SK-N-SH treated with all-trans-retinoic acid at 6 μM for 48 hours (cell line): ENCODE measurements at regions not wholly inside any gene's neighbourhood (a gene's known extent, or its start where the extent isn't known, plus 50 kb on each side); places are given as distances from the start of the nearest gene placed in this dataset.

ENCODE experiments used
- ARNTL ChIP-seq: fragments of 450-650 bp; formaldehyde crosslinking; IDR thresholded peaks from 2 replicates; pipeline ENCODE4 v1.5.0; 2020; ENCODE audit warnings: low read depth, mild to moderate bottlenecking, moderate library complexity, borderline replicate concordance
- ESRRG ChIP-seq: fragments of 250-450 bp; sonication (Bioruptor Pico); IDR thresholded peaks from 2 replicates; pipeline ENCODE4 v1.6.1; 2021; ENCODE audit warnings: mild to moderate bottlenecking
- PPARA ChIP-seq: fragments of 250-450 bp; sonication (Bioruptor Pico); IDR thresholded peaks from 2 replicates; pipeline ENCODE4 v1.5.0; 2020; ENCODE audit warnings: mild to moderate bottlenecking, borderline replicate concordance
- TOX ChIP-seq: fragments of 250-450 bp; sonication (Bioruptor Pico); IDR thresholded peaks from 2 replicates; pipeline ENCODE4 v1.8.0; 2021; ENCODE audit warnings: mild to moderate bottlenecking, moderate library complexity, borderline replicate concordance
- ZC3H10 ChIP-seq: fragments of 250-450 bp; sonication (Bioruptor Pico); IDR thresholded peaks from 2 replicates; pipeline ENCODE4 v1.5.1; 2021; ENCODE audit warnings: mild to moderate bottlenecking, moderate library complexity
- ZFP3 ChIP-seq: fragments of 250-450 bp; sonication (Bioruptor Pico); IDR thresholded peaks from 2 replicates; pipeline ENCODE4 v1.5.0; 2020; ENCODE audit warnings: mild to moderate bottlenecking, moderate library complexity
- ZFP30 ChIP-seq: fragments of 450-650 bp; formaldehyde crosslinking; IDR thresholded peaks from 2 replicates; pipeline ENCODE4 v1.5.0; 2022; ENCODE audit warnings: mild to moderate bottlenecking, moderate library complexity
- ZNF565 ChIP-seq: fragments of 450-650 bp; formaldehyde crosslinking; conservative IDR thresholded peaks from 2 replicates; pipeline ENCODE4 v1.5.0; 2020; ENCODE audit warnings: low read depth, mild to moderate bottlenecking, moderate library complexity
- ZNF70 ChIP-seq: fragments of 450-650 bp; formaldehyde crosslinking; IDR thresholded peaks from 2 replicates; pipeline ENCODE4 v1.5.0; 2020; ENCODE audit warnings: mild to moderate bottlenecking, moderate library complexity
- TF ChIP-seq, protein P1 (sequence below): fragments of 250-450 bp; sonication (Bioruptor Pico); IDR thresholded peaks from 2 replicates; pipeline ENCODE4 v1.8.0; 2020; ENCODE audit warnings: mild to moderate bottlenecking, moderate library complexity, borderline replicate concordance
- TF ChIP-seq, protein P2 (sequence below): fragments of 250-450 bp; sonication (Bioruptor Pico); IDR thresholded peaks from 2 replicates; pipeline ENCODE4 v1.5.1; 2020; ENCODE audit warnings: low read depth, mild to moderate bottlenecking, moderate library complexity
- TF ChIP-seq, protein P3 (sequence below): fragments of 250-450 bp; sonication (Bioruptor Pico); IDR thresholded peaks from 2 replicates; pipeline ENCODE4 v1.5.0; 2020; ENCODE audit warnings: mild to moderate bottlenecking, moderate library complexity
- TF ChIP-seq, protein P4 (sequence below): fragments of 250-450 bp; sonication (Bioruptor Pico); IDR thresholded peaks from 2 replicates; pipeline ENCODE4 v1.8.0; 2021; ENCODE audit warnings: low read depth, mild to moderate bottlenecking, moderate library complexity, borderline replicate concordance

DNA sequence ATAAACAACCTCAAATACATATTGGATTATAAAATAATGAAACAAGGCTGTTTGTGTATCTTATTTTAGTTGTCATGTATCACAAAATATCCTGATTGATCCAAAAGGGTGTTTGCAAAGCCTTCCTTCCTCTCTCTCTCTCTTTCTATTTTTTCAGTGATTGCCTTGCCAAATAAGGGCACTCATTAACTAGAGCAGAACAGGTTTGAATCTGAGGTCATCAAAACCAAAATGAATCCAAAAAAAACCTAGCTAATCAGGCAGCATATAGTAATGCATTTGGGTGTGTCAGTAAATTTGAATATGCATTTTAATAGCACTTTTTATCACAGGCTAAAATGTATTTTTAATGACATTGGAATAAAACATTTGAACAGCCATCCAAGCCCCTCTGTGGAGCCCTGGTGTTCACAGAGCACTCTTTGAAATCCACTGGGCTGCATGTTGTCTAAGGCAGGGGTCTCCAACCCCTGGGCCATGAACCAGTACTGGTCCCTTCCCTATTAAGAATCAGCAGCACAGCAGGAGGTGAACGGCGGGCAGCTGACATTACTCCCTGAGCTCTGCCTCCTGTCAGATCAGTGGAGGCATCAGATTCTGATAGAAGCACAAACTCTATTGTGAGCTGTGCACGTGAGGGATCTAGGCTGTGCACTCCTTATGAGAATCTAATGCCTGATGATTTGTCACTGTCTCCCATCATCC lies 171.8 kb upstream of the RAI14 start:
- TF ChIP-seq ARNTL (no peak), ZFP3 (CRISPR knock-in tag) (no peak), ESRRG (CRISPR knock-in tag) (no peak), ZC3H10 (CRISPR knock-in tag) (no peak), ZNF70 (CRISPR knock-in tag) (no peak), ZFP30 (no peak), PPARA (no peak), ZNF565 (CRISPR knock-in tag) (no peak), TOX (CRISPR knock-in tag) (no peak)
- TF ChIP-seq, protein P1, sequence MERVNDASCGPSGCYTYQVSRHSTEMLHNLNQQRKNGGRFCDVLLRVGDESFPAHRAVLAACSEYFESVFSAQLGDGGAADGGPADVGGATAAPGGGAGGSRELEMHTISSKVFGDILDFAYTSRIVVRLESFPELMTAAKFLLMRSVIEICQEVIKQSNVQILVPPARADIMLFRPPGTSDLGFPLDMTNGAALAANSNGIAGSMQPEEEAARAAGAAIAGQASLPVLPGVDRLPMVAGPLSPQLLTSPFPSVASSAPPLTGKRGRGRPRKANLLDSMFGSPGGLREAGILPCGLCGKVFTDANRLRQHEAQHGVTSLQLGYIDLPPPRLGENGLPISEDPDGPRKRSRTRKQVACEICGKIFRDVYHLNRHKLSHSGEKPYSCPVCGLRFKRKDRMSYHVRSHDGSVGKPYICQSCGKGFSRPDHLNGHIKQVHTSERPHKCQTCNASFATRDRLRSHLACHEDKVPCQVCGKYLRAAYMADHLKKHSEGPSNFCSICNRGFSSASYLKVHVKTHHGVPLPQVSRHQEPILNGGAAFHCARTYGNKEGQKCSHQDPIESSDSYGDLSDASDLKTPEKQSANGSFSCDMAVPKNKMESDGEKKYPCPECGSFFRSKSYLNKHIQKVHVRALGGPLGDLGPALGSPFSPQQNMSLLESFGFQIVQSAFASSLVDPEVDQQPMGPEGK = no peak
- TF ChIP-seq, protein P2, sequence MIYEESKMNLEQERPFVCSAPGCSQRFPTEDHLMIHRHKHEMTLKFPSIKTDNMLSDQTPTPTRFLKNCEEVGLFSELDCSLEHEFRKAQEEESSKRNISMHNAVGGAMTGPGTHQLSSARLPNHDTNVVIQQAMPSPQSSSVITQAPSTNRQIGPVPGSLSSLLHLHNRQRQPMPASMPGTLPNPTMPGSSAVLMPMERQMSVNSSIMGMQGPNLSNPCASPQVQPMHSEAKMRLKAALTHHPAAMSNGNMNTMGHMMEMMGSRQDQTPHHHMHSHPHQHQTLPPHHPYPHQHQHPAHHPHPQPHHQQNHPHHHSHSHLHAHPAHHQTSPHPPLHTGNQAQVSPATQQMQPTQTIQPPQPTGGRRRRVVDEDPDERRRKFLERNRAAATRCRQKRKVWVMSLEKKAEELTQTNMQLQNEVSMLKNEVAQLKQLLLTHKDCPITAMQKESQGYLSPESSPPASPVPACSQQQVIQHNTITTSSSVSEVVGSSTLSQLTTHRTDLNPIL (CRISPR knock-in tag) = no peak
- TF ChIP-seq, protein P3, sequence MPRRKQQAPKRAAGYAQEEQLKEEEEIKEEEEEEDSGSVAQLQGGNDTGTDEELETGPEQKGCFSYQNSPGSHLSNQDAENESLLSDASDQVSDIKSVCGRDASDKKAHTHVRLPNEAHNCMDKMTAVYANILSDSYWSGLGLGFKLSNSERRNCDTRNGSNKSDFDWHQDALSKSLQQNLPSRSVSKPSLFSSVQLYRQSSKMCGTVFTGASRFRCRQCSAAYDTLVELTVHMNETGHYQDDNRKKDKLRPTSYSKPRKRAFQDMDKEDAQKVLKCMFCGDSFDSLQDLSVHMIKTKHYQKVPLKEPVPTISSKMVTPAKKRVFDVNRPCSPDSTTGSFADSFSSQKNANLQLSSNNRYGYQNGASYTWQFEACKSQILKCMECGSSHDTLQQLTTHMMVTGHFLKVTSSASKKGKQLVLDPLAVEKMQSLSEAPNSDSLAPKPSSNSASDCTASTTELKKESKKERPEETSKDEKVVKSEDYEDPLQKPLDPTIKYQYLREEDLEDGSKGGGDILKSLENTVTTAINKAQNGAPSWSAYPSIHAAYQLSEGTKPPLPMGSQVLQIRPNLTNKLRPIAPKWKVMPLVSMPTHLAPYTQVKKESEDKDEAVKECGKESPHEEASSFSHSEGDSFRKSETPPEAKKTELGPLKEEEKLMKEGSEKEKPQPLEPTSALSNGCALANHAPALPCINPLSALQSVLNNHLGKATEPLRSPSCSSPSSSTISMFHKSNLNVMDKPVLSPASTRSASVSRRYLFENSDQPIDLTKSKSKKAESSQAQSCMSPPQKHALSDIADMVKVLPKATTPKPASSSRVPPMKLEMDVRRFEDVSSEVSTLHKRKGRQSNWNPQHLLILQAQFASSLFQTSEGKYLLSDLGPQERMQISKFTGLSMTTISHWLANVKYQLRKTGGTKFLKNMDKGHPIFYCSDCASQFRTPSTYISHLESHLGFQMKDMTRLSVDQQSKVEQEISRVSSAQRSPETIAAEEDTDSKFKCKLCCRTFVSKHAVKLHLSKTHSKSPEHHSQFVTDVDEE (CRISPR knock-in tag) = no peak
- TF ChIP-seq, protein P4, sequence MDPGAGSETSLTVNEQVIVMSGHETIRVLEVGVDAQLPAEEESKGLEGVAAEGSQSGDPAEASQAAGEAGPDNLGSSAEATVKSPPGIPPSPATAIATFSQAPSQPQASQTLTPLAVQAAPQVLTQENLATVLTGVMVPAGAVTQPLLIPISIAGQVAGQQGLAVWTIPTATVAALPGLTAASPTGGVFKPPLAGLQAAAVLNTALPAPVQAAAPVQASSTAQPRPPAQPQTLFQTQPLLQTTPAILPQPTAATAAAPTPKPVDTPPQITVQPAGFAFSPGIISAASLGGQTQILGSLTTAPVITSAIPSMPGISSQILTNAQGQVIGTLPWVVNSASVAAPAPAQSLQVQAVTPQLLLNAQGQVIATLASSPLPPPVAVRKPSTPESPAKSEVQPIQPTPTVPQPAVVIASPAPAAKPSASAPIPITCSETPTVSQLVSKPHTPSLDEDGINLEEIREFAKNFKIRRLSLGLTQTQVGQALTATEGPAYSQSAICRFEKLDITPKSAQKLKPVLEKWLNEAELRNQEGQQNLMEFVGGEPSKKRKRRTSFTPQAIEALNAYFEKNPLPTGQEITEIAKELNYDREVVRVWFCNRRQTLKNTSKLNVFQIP (CRISPR knock-in tag) = no peak
